GM21786 (cell line): ENCODE measurements at regions not wholly inside any gene's neighbourhood (a gene's known extent, or its start where the extent isn't known, plus 50 kb on each side); places are given as distances from the start of the nearest gene placed in this dataset.
"Not testable (repeated sequence)": the region's sequence is repeated elsewhere in the genome, so short reads cannot be mapped to it uniquely, and the experiment has no call there.

Source experiments
- ATAC-seq: cut with Tn5 transposase; IDR thresholded peaks from one replicate; pipeline ENCODE4 v1.9.1; 2021; ENCODE audit not compliant: unreplicated experiment

DNA sequence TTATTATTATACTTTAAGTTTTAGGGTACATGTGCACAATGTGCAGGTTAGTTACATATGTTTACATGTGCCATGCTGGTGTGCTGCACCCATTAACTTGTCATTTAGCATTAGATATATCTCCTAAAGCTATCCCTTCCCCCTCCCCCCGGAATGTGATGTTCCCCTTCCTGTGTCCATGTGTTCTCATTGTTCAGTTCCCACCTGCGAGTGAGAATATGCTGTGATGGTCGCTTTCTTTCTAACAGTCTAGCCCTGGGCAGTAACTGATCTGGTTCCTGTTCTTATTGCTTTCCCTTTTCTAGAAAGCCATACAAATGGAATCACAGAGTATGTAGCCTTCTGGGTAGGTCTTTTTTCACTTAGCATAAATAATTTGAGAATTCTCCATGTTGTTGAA lies 311.1 kb upstream of the CNTNAP2 start:
- ATAC-seq, result not testable (repeated sequence)

DNA sequence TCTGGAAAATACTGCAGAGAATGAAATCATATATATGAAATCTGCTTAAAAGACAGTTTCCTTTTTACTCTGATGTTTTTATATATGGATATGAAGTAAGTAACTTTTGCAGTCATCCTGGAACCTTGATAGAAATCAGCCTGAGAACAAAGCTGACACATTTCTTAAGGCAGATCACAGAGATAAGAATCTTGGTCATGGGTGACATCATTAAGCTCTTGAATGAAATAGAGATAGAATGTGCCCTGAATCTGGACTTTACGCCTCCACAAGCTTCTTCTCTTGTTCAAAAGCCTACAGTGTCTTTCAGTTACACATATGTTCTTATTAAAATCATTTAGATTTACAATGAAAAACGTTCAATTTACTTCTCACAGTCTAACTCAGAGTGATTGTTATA lies 319.1 kb upstream of the CNTNAP2 start:
- no peak for ATAC-seq

DNA sequence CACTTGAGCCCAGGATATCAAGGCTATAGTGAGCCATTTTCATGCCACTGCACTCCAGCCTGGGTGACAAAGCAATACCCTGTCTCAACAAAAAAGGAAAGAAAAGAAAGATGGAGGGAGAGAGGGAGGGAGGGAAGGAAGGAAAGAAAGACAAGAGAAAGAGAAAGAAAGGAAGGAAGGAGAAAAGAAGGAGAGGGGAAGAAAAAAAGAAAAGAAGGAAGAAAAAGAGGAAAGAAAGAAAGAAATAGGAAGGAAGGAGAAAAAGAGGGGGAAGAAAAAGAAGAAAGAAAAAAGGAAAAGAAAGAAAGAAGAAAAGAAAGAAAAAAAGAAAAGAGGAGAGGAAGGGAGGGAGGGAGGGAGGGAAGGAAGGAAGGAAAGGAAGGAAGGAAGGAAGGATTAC lies 321.5 kb upstream of the CNTNAP2 start:
- no peak for ATAC-seq

DNA sequence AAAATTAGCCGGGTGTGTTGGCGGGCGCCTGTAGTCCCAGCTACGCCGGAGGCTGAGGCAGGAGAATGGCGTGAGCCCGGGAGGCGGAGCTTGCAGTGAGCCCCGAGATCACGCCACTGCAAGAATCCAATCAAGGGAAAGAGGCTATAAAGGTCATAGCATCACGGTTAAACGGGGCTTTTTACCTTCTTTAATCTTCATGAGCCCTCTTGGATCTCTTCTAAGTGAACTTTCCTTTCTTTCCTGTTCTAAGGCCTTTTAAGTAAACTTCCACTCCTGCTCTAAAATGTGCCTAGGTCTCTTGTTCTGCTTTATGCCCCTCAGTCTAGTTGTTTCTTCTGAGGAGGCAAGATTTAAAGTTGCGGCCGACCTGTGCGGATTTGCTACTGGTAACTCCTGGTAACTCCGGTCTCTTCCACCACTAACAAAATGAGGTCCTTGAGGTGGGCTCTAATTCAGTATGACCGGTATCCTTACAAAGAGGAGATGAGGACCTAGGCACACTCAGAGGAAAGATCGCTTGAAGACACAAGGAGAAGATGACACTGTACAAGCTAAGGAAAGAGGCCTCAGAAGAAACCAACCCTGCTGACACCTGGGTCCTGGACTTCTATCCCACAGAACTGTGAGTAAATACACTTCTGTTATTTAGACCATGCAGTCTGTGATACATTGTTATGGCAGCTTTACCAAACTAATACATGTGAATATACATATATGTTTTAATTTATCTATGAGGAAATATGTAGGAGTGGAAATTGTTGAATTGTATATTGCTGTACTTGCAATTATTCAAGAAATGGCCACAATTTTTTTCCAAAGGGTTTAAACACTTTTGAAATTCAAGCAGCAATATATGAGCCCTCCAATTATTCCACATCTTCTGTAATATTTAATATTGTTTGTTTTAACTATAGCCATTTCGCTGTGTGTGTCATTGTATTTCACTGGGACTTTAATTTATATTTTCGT lies 331.5 kb upstream of the CNTNAP2 start:
- no peak for ATAC-seq

DNA sequence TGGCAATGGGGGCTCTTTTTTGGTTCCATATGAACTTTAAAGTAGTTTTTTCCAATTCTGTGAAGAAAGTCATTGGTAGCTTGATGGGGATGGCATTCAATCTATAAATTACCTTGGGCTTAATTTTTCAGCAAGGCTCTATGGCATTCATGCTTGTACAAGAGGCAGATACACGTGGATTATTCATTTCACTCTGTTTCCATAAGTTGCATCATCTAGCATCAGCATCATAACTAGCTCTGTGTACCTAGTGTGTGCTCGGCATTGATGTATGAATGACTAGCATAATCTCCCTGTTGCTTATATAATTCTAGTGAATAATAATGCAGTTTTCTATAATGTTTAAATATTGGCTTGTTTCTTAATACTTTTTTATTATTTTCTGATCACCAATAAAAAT lies 335.2 kb upstream of the CNTNAP2 start:
- ATAC-seq, result not testable (repeated sequence)

DNA sequence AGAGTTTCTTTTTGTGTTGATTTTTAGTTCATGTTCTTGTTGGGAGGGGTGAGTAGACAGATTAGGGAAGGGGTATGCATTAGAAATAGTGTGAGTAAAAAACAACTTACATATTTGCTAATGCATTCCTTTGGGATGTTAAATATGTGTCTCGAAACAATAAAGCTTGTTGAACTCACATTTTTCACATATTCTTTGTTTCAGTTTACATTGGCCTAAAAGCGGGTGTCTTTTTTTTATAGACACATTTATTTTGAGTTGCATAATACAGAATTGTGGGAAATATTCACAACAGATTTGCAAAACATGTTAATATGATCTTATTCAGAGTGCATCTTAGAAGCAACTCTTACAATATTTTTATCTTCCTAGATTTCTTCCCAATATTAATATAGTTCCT lies 337.5 kb upstream of the CNTNAP2 start:
- ATAC-seq, result no peak

DNA sequence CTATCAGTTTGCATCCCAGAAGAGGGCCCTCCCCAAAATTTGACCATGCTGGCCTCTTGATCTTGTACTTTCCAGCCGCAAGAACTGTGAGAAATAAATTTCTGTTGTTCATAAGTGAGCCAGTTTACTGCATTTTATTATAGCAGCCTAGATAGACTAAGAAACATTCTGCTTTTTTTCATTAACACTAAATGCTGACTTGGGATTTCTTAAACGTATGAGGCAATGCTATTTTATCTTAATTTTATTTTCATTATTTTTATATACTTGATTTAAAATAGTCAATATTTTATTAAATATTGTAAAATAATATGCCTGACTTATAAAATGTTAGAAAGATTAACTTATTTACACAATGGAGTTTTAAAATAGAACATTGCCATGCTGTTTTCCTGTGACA lies 341.8 kb upstream of the CNTNAP2 start:
- no peak for ATAC-seq

DNA sequence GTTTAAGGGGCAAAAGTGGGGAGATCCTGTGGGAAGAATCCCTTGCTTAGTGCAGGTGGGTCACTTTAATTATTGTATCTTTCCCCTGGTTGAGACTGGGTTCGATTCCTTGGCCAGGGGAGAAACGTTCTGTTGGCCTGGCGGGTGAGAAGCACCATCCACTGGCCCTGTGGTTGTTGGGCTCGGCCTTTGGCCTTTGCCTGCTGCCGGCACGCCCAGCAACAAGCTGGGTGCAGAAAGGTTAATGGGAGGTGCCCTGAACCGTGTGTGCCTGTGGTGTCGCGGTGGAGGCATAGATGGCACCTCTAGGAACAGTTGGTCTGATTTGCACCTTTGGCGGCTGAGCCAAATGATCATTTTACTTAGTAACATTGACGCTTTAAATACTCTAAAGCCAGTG lies 363.6 kb upstream of the CNTNAP2 start:
- ATAC-seq, result no peak

DNA sequence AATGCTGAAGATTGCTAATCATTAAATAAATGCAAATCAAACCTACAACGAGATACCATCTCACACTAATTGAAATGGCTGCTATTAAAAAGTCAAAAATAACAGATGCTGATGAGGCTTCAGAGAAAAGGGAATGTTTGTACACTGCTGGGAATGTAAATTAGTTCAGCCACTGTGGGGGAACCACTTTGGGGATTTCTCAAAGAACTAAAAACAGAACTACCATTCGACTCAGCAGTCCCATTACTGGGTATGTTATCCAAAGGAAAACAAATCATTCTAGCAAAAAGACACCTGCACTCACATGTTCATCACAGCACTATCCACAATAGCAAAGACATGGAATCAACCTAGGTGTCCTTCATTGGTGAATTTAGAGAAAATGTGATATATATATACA lies 379.0 kb upstream of the CNTNAP2 start:
- ATAC-seq, result no peak

DNA sequence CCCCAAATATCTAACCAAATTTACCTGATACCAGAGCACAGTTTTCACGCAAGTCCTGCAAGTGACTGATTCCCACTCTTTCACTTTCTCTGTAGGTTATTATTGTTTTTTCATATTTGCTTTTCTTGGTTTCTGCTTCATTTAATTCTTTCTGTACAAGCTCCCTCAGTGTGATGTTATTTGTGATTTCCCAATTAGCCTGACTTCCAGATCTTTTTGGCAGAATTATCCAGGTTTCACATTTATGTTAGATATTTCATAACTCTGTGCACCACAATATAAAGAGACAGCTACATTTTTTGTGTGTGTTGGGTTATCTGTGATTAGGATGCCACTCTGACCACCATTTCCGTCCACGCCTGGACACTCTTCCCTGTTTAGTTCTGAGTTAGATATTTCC lies 381.5 kb upstream of the CNTNAP2 start:
- ATAC-seq, result no peak

DNA sequence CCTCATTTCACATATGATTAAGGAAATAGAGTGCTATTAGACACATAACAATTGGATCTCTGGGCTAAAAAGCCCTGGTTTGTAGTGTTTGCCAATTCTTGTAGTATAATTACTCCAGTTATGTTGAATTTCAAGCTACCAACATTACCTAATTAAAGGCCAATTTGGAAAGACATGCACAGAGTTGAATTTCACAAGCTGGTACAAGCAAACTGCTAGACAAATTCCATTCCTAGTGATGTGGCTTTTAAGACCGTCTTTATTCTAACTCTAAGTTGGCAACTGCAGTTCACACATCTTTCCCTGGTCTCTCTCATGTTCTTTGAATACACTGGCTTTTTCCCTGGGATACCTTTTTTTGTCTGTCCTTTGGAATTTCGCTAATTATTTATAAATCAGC lies 384.1 kb upstream of the CNTNAP2 start:
- no peak for ATAC-seq

DNA sequence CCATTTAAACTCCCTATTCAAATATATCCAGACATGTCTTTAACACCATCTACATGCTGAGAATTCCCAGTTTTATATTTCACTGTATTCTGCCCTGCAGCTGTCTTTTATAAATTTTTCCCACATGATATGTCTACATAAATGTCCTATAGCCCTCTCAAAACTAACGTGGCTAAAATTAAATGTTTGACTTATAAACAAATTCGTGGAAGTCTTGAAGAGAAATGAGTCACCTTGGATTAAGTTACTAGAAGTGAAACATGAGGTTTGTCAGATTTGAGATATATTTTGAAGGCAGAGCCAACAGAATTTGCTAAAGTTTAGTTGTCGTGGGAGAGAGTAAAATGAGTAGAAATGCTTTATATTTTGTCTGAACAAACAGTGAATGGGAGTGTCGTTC lies 386.9 kb upstream of the CNTNAP2 start:
- ATAC-seq, result no peak

DNA sequence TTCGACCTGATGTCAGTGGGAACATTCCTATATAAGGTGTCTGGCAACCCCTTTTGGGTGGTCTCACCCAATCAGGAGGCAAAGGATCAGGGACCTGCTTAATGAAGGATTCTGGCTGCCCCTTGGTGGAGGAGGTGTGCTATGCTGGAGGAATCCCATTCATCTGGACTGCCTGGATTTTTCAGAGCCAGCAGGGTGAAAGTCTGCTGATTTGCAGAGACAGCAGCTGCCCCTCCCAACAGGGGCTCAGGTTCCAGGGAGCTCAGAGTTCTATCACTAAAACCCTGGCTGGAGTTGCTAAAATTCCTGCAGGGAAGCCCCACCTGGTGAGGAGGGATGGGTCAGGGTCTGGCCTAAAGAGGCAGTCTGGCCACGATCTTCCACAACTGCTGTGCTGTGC lies 398.5 kb upstream of the CNTNAP2 start:
- no peak for ATAC-seq

DNA sequence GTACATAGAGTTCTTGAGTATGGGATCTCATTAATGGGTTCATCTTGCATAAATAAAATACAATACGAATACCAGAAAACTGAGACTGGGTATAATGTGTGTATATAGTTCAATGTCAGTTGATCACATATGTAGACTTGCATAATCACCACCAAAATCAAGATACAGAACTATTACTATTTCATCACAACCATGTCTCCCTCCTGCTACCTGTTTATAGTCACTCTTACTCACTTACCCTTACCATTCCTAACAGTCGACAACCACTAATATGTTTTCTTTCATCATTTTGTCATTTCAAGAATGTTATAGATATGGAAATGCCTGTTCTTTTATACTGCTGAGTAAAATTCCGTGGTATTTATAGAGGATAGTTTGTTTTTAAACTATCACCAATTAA lies 416.1 kb upstream of the CNTNAP2 start:
- no peak for ATAC-seq

DNA sequence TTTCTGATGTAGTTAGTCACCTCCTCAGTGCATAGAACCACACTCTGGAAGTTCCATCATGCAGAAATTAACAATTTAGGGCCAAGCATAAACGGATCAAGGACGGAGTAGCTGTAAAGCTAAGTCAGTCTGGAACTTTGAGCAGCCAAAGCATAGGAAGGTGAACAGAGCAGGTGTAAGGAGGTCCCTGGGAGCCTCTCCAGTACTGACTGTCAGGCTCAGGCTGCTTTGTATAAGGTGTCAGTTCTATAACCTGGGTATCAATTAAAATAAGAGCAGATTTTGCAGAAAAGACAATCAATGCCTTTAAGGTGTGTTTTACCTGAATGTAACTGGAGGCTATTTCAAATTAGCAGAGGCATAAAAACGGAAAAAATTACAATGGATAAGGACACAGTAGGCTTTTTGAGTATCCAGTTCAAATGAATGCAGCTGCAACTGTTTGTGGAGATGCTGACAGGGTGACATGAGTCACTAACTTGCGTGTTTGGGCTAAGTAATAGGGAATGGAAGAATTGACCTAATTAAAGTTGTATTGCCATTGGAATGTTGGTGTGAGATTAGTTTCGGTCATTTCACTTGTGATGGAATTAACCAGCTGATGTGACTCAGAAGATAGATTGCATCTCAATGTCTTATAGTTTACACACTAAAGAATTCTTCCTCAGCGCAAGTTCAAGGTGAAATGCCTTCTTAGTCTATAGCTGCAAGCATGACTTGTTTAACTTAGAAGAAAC lies 417.9 kb upstream of the CNTNAP2 start:
- no peak for ATAC-seq

DNA sequence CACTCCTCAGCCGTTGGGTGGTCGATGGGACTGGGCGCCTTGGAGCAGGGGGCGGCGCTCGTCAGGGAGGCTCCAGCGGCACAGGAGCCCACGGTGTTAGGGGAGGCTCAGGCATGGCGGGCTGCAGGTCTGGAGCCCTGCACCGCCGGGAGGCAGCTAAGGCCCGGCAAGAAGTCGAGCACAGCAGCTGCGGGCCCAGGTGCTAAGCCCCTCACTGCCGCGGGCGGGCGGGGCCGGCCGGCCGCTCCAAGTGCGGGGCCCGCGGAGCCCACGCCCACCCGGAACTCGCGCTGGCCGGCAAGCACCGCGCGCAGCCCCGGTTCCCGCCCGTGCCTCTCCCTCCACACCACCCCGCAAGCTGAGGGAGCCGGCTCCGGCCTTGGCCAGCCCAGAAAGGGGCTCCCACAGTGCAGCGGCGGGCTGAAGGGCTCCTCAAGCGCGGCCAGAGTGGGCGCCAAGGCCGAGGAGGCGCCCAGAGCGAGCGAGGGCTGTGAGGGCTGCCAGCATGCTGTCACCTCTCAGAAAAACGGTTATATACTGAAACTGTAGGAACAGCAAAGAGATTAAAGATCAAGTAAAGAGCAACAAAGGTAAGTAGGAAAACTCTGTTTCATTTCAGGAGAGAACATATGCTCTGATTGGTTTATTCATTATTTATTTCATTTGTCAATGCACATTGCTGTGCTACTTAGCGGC lies 419.0 kb upstream of the CNTNAP2 start:
- ATAC-seq, result not testable (repeated sequence)

DNA sequence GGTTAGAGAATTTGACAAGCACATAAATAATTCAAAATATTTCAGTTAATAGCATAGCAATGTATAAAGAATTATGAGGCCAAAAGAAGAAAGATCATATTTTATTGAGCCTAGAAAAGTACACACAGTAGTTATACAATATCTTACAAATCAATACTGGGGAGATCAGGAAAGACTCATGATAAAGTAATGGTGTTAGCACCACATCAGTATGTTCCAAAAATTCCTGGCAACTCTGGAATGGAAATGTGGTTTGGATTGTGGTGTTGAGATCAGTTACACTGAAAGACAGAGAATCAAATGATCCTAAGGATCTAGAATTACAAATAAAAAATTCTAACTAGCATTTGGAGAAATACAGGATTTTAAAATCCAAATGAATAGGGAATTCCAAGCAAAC lies 420.5 kb upstream of the CNTNAP2 start:
- no peak for ATAC-seq

DNA sequence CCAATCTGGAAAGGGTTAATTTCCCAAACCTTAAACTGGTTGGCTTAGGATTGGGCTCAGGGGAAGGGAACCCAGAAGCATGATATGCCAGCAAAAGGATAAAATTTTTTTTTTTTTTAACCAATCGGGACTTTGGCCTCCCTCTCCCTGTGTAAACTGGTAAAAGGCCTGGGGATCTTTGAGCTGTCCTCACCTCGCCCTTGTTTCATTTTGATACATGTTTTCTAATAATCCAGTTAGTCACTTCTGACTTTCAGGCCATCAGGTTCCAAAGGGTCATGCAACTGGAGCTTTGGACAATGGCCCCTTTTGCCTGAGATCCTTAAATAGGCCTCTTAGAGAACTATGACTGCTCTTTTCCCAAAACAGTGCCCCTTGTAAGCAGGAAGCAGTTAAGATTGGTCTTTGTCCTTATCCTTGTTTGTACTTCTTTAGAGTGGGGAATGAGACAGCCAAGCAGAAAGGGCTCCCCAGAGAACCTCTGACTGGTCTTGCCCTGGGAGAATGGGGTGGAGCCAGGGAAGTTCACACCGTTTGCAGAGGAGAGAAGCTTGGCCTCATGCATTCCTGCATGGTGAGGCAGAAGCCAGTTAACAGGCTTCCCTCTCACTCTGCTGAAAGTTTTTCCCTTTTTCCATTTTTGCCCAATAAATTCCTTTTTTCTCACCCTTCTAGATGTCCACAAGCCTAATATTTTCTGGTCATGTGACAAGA lies 424.2 kb upstream of the CNTNAP2 start:
- ATAC-seq, result no peak

DNA sequence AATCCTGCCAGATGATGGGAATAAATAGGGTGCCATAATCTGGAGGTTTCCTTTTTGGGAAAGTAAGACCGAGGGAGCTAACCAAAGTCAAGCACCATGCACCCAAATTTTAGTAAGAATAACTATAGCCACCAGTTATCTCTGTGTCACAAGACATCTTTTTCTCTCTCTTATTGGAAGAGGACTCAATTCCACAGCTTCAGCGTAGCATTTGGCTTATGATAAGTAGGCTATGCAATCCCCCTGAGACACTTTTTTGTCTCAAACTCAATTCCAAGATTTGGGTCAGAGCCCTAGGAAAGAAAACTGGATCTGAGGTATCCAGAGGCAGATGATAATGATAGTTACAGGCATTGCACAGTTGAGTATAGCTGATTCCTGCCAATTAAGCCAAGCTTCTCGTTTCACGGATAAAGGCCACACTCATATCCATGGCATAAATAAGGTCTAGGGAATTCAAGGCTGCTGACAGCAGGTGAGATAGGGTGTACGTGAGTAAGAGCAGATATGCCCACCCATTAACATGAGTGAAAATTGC lies 425.2 kb upstream of the CNTNAP2 start:
- no peak for ATAC-seq

DNA sequence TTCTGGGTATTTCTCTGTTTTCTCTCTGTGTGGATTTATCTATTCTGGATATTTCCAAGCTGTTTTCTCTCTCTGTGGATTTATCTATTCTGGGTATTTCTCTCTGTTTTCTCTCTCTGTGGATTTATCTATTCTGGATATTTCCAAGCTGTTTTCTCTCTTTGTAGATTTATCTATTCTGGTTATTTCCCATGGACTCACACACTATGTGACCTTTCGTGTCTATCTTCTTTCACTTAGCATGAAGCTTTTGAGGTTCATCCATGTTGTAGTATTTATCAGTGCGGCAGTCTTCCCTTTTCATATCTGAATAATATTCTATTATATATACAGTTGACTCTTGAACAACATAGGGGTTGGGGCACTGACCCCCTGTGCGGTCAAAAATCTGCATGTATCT lies 435.0 kb upstream of the CNTNAP2 start:
- no peak for ATAC-seq

DNA sequence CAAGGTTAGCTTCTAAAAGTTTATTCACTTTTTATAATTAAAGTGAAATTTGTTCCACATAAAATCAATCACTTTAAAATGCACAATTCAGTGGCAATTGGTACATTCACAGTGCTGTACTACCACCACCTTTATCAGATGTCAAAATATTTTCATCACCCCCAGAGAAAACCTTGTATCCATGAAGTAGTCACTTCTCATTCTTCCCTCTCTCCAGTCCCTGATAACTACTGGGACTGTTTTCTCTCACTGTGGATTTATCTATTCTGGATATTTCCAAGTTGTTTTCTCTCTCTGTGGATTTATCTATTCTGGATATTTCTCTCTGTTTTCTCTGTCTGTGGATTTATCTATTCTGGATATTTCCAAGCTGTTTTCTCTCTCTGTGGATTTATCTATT lies 435.4 kb upstream of the CNTNAP2 start:
- no peak for ATAC-seq
